ENCODE measurements at regions not wholly inside any gene's neighbourhood (a gene's known extent, or its start where the extent isn't known, plus 50 kb on each side); places are given as distances from the start of the nearest gene placed in this dataset.

GRCh38 chr16:86727632-86728031 is 149.3 kb downstream of the FOXL1 start:
- TF ChIP-seq CTCF (IDR thresholded peaks at IDR 0.05; ENCODE audit: low read depth, low read length) (no peak), EZH2phosphoT487 (IDR thresholded peaks at IDR 0.05; ENCODE audit: low read depth) (no peak)
